ENCODE measurements at regions not wholly inside any gene's neighbourhood (a gene's known extent, or its start where the extent isn't known, plus 50 kb on each side); places are given as distances from the start of the nearest gene placed in this dataset.
"Not testable (repeated sequence)": the region's sequence is repeated elsewhere in the genome, so short reads cannot be mapped to it uniquely, and the experiment has no call there.

- not testable (repeated sequence) for DNase-seq
Observed at GRCh38 chr17:21558921-21559320, 133.4 kb upstream of the KCNJ18 start.

GRCh38 chr17:21564262-21564661, 128.1 kb upstream of the KCNJ18 start:
- no peak for DNase-seq

GRCh38 chr17:21564757-21565156, 127.6 kb upstream of the KCNJ18 start:
- not testable (repeated sequence) for DNase-seq

- DNase-seq: not testable (repeated sequence)
Observed at GRCh38 chr17:21570427-21570826, 121.9 kb upstream of the KCNJ18 start.

GRCh38 chr17:21572148-21572547, 120.2 kb upstream of the KCNJ18 start:
- DNase-seq: not testable (repeated sequence)

GRCh38 chr17:21573271-21573960, 118.9 kb upstream of the KCNJ18 start:
- not testable (repeated sequence) for DNase-seq

- peak; percentile 14 for DNase-seq
Observed at GRCh38 chr17:21573961-21574610, 118.2 kb upstream of the KCNJ18 start.

- not testable (repeated sequence) for DNase-seq
Observed at GRCh38 chr17:21574611-21575255, 117.6 kb upstream of the KCNJ18 start.

- not testable (repeated sequence) for DNase-seq
Observed at GRCh38 chr17:21578783-21579182, 113.5 kb upstream of the KCNJ18 start.

- DNase-seq: no peak
Observed at GRCh38 chr17:21592774-21593173, 99.5 kb upstream of the KCNJ18 start.

- not testable (repeated sequence) for DNase-seq
Observed at GRCh38 chr17:21593452-21594105, 98.7 kb upstream of the KCNJ18 start.

- no peak for DNase-seq
Observed at GRCh38 chr17:21595086-21595485, 97.2 kb upstream of the KCNJ18 start.

- DNase-seq: no peak
Observed at GRCh38 chr17:21602176-21602575, 90.1 kb upstream of the KCNJ18 start.

GRCh38 chr17:21603292-21603691, 89.0 kb upstream of the KCNJ18 start:
- DNase-seq: not testable (repeated sequence)

- DNase-seq: not testable (repeated sequence)
Observed at GRCh38 chr17:21611443-21611842, 80.9 kb upstream of the KCNJ18 start.

GRCh38 chr17:21612123-21613070, 79.9 kb upstream of the KCNJ18 start:
- DNase-seq: not testable (repeated sequence)

GRCh38 chr17:21613071-21613429, 79.3 kb upstream of the KCNJ18 start:
- DNase-seq: no peak

- DNase-seq: not testable (repeated sequence)
Observed at GRCh38 chr17:21626987-21627386, 65.3 kb upstream of the KCNJ18 start.

Measured in effector CD4-positive, alpha-beta T cell (primary cell).